GM18907 (cell line): ENCODE measurements at regions not wholly inside any gene's neighbourhood (a gene's known extent, or its start where the extent isn't known, plus 50 kb on each side); places are given as distances from the start of the nearest gene placed in this dataset.
"Not testable (repeated sequence)": the region's sequence is repeated elsewhere in the genome, so short reads cannot be mapped to it uniquely, and the experiment has no call there.

Experiments used
- ATAC-seq: cut with Tn5 transposase; IDR thresholded peaks from one replicate; pipeline ENCODE4 v1.9.1; 2021; ENCODE audit warnings: mild to moderate bottlenecking, moderate library complexity; ENCODE audit not compliant: unreplicated experiment

- ATAC-seq, result not testable (repeated sequence)
Observed at GRCh38 chr3:107909583-107909982, 181.2 kb downstream of the CD47 start.

- no peak for ATAC-seq
Observed at GRCh38 chr3:107907996-107908395, 182.8 kb downstream of the CD47 start.

- ATAC-seq, result no peak
Observed at GRCh38 chr3:107904536-107905066, 186.2 kb downstream of the CD47 start.

GRCh38 chr3:107899990-107900651 lies 190.7 kb downstream of the CD47 start:
- no peak for ATAC-seq

GRCh38 chr3:107897471-107898061 lies 193.3 kb downstream of the CD47 start:
- ATAC-seq, result no peak

GRCh38 chr3:107894998-107895397 lies 195.8 kb downstream of the CD47 start:
- ATAC-seq, result no peak

- no peak for ATAC-seq
Observed at GRCh38 chr3:107892955-107893624, 197.7 kb downstream of the CD47 start.

- ATAC-seq, result no peak
Observed at GRCh38 chr3:107884719-107885460, 205.9 kb downstream of the CD47 start.

GRCh38 chr3:107884028-107884427 lies 206.8 kb downstream of the CD47 start:
- ATAC-seq, result no peak

- no peak for ATAC-seq
Observed at GRCh38 chr3:107882881-107883280, 207.9 kb downstream of the CD47 start.

- no peak for ATAC-seq
Observed at GRCh38 chr3:107882261-107882660, 208.6 kb downstream of the CD47 start.

GRCh38 chr3:107881509-107881908 lies 209.3 kb downstream of the CD47 start:
- no peak for ATAC-seq

- no peak for ATAC-seq
Observed at GRCh38 chr3:107880702-107881101, 210.1 kb downstream of the CD47 start.

GRCh38 chr3:107877936-107878335 lies 212.9 kb downstream of the CD47 start:
- ATAC-seq, result no peak

GRCh38 chr3:107870943-107871638 lies 219.7 kb downstream of the CD47 start:
- peak; percentile 83 for ATAC-seq

GRCh38 chr3:107870096-107870495 lies 220.7 kb downstream of the CD47 start:
- no peak for ATAC-seq

GRCh38 chr3:107868449-107868848 lies 222.4 kb downstream of the CD47 start:
- no peak for ATAC-seq

GRCh38 chr3:107861904-107862303 lies 228.9 kb downstream of the CD47 start:
- peak; percentile 90 for ATAC-seq

GRCh38 chr3:107861422-107861821 lies 229.4 kb downstream of the CD47 start:
- ATAC-seq, result no peak
